A673 (cell line): ENCODE measurements at regions not wholly inside any gene's neighbourhood (a gene's known extent, or its start where the extent isn't known, plus 50 kb on each side); places are given as distances from the start of the nearest gene placed in this dataset.

Source experiments
- CTCF ChIP-seq: fragments of 300-800, 200-600 bp; sonication (generic); conservative IDR thresholded peaks from 2 replicates; pipeline ENCODE4 v1.5.1; 2017; ENCODE audit warnings: low read depth, mild to moderate bottlenecking, antibody characterized with exemption, low read length, moderate library complexity, mixed read lengths
- EZH2 ChIP-seq: fragments of 200-600 bp; sonication (generic); IDR thresholded peaks from 2 replicates; pipeline ENCODE4 v1.6.1; 2017; ENCODE audit warnings: borderline replicate concordance, low read depth, mild to moderate bottlenecking, mixed read lengths, antibody characterized with exemption, low read length; ENCODE audit not compliant: poor library complexity, severe bottlenecking

- TF ChIP-seq CTCF (no peak), EZH2 (no peak)
Measured at GRCh38 chr7:51634538-51634937, 317.9 kb upstream of the COBL start.
